ENCODE measurements at regions not wholly inside any gene's neighbourhood (a gene's known extent, or its start where the extent isn't known, plus 50 kb on each side); places are given as distances from the start of the nearest gene placed in this dataset.

GRCh38 chr2:14547830-14548229 is 84.7 kb upstream of the LRATD1 start:
- Histone ChIP-seq H3K4me3 (ENCODE audit: insufficient read depth, low read length) (no peak overlapping the region), H3K4me1 (ENCODE audit: insufficient read depth, low read length) (no peaks in the 10 kb centered on the region), H3K4me2 (ENCODE audit: insufficient read depth, low read length) (no peak overlapping the region), H3K27me3 (ENCODE audit: insufficient read depth, low read length) (no peaks in the 10 kb centered on the region), H3K9me3 (ENCODE audit: low read depth, low read length) (no peaks in the 10 kb centered on the region), H3K36me3 (ENCODE audit: insufficient read depth, low read length) (no peaks in the 10 kb centered on the region), H3K79me2 (ENCODE audit: insufficient read depth, low read length) (no peaks in the 10 kb centered on the region), H3K27ac (ENCODE audit: low read depth, low read length) (no peak overlapping the region), H4K20me1 (ENCODE audit: insufficient read depth, low read length) (no peaks in the 10 kb centered on the region), H2AFZ (ENCODE audit: low read length) (no peak overlapping the region)
- TF ChIP-seq CTCF (IDR thresholded peaks at IDR 0.05; ENCODE audit: extremely low read depth, low read depth, low read length): no peak
- DNase-seq (ENCODE audit: insufficient read length, low spot score, missing footprints): no peak

- TF ChIP-seq CTCF (IDR thresholded peaks at IDR 0.05; ENCODE audit: extremely low read depth, low read depth, low read length): no peak
- no peaks in the 10 kb centered on the region for H3K36me3 ChIP-seq (ENCODE audit: insufficient read depth, low read length)
- no peaks in the 10 kb centered on the region for H3K79me2 ChIP-seq (ENCODE audit: insufficient read depth, low read length)
- no peak for DNase-seq (ENCODE audit: insufficient read length, low spot score, missing footprints)
- no peak overlapping the region for H2AFZ ChIP-seq (ENCODE audit: low read length)
- H3K4me2 ChIP-seq (ENCODE audit: insufficient read depth, low read length): no peak overlapping the region
- no peaks in the 10 kb centered on the region for H3K9me3 ChIP-seq (ENCODE audit: low read depth, low read length)
- H3K4me3 ChIP-seq (ENCODE audit: insufficient read depth, low read length): no peak overlapping the region
- H3K27ac ChIP-seq (ENCODE audit: low read depth, low read length): no peak overlapping the region
- no peaks in the 10 kb centered on the region for H4K20me1 ChIP-seq (ENCODE audit: insufficient read depth, low read length)
- H3K4me1 ChIP-seq (ENCODE audit: insufficient read depth, low read length): no peaks in the 10 kb centered on the region
- H3K27me3 ChIP-seq (ENCODE audit: insufficient read depth, low read length): no peaks in the 10 kb centered on the region
Observed at GRCh38 chr2:14550658-14551057, 81.9 kb upstream of the LRATD1 start.

- Histone ChIP-seq H3K4me1 (ENCODE audit: insufficient read depth, low read length) (no peaks in the 10 kb centered on the region), H3K36me3 (ENCODE audit: insufficient read depth, low read length) (no peaks in the 10 kb centered on the region), H2AFZ (ENCODE audit: low read length) (no peak overlapping the region), H3K4me3 (ENCODE audit: insufficient read depth, low read length) (no peak overlapping the region), H3K27ac (ENCODE audit: low read depth, low read length) (no peak overlapping the region), H3K4me2 (ENCODE audit: insufficient read depth, low read length) (no peak overlapping the region), H4K20me1 (ENCODE audit: insufficient read depth, low read length) (no peaks in the 10 kb centered on the region), H3K27me3 (ENCODE audit: insufficient read depth, low read length) (no peaks in the 10 kb centered on the region), H3K79me2 (ENCODE audit: insufficient read depth, low read length) (no peaks in the 10 kb centered on the region), H3K9me3 (ENCODE audit: low read depth, low read length) (no peaks in the 10 kb centered on the region)
- no peak for TF ChIP-seq CTCF (IDR thresholded peaks at IDR 0.05; ENCODE audit: extremely low read depth, low read depth, low read length)
- DNase-seq (ENCODE audit: insufficient read length, low spot score, missing footprints): no peak
Observed at GRCh38 chr2:14551069-14551468, 81.4 kb upstream of the LRATD1 start.

- no peak for DNase-seq (ENCODE audit: insufficient read length, low spot score, missing footprints)
- Histone ChIP-seq H4K20me1 (ENCODE audit: insufficient read depth, low read length) (no peaks in the 10 kb centered on the region), H3K36me3 (ENCODE audit: insufficient read depth, low read length) (no peaks in the 10 kb centered on the region), H3K4me1 (ENCODE audit: insufficient read depth, low read length) (no peaks in the 10 kb centered on the region), H3K9me3 (ENCODE audit: low read depth, low read length) (no peaks in the 10 kb centered on the region), H3K27ac (ENCODE audit: low read depth, low read length) (no peak overlapping the region), H3K27me3 (ENCODE audit: insufficient read depth, low read length) (no peaks in the 10 kb centered on the region), H3K4me2 (ENCODE audit: insufficient read depth, low read length) (no peak overlapping the region), H2AFZ (ENCODE audit: low read length) (no peak overlapping the region), H3K79me2 (ENCODE audit: insufficient read depth, low read length) (no peaks in the 10 kb centered on the region), H3K4me3 (ENCODE audit: insufficient read depth, low read length) (no peak overlapping the region)
- no peak for TF ChIP-seq CTCF (IDR thresholded peaks at IDR 0.05; ENCODE audit: extremely low read depth, low read depth, low read length)
Observed at GRCh38 chr2:14552286-14552685, 80.2 kb upstream of the LRATD1 start.
